HG02642 (cell line): ENCODE measurements at regions not wholly inside any gene's neighbourhood (a gene's known extent, or its start where the extent isn't known, plus 50 kb on each side); places are given as distances from the start of the nearest gene placed in this dataset.
A peak's percentile ranks its signal among the peaks of the same experiment; 100 is the strongest.

Experiments used
- ATAC-seq: cut with Tn5 transposase; IDR thresholded peaks from one replicate; pipeline ENCODE4 v1.9.1; 2021; ENCODE audit warnings: mild to moderate bottlenecking; ENCODE audit not compliant: unreplicated experiment, poor library complexity

DNA sequence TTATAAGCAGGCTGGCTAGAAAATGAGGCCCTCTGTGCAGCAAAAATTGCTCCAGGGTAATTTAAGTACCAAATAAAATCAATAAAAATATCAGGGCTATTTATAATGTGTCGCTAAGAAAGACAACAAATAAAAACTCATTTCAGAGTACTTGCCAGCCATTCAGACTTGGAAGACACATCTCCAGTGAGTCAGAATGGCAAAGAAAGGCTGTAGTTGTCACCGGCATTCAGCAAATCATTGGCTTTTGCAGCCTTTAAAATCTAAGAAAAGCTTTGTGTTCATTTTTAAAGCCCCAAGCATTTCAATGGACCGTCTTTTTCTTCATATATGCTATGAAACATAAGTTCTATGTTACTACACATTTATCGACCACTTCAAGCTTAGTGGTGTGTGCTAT, 141.1 kb upstream of the HNMT start:
- ATAC-seq, result no peak

DNA sequence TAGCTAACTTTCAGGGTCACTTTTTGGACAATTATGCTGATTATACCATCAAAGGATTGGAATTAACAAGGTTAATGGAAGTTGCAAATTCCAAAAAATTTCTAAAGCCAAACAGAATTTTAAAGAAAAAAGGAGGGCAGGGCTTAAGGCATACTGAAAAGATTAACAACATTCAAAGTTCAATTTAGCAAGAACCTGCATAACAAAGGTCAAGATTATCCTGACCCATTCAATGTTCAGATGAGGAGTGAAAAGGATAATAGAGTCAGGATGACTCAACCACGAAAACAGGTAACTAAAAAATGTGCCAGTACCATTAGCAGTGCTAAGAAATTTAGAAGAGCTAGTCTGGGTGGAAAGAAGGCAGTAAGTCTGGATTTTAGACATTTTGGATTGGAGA, 139.8 kb upstream of the HNMT start:
- no peak for ATAC-seq

DNA sequence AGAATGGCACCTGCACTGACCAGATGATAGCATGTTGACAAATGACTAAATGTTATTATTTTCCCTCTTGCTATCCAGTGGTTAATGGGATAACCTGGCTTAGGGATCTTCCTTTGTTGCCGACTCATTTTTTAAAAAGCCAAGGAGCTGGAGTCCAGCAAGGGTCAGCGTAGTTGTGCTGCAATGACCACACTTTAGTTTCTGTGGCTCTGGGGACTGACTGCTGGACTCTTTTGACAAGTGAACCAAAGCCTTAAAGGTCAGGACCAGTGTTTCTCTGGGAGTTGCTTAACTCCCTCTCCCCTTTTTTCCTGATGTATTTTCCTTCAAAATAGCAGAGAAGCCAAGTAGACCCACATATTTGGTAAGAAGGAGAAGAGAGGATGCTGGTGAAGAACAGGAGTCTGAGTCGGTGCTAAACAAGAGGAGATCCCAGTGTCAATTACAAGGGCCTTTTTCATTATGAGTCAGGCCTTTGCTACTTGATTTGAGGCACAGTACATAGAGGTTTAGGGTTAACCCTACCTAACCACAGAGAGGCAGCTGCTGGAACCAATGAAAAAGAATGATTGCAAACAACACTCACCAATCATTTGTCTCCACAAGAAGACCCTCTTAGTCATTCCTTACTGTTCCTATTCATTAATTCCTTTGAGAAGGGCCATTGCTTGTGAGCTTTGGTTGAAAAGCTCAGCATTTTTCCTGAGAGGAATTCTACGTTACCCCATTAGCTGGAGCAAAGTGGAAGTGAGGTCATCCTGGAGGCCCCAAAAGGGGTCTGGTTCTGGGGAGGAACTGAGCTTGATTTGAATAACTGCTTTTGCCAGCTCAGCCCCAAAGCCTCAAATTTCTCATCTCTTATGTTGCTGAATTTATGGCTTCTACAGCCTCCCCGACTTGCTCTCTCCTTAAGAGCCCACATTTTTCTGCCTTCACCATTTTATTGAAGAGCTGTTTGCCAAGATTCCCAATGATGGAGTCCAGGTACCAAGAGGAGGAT, 137.6 kb upstream of the HNMT start:
- peak; percentile 88 for ATAC-seq

DNA sequence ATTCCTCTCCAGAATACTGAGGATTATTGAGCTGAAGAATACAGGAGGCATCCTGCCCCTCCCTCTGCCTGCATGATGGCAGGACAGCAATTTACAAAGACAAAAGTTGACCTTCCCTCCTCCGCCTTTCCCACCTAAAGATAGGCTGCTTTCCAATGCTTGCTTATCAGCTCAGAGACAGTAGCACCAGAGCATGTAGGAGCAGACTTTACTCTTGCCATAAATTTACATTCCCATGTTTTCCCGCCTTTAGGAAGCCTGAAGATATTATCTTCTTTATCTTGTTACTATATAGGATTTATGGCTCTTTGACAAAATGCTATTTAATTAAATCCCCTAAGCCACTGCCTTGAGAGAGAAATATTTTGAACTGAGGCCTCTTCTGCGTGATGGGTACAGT, 135.6 kb upstream of the HNMT start:
- no peak for ATAC-seq

DNA sequence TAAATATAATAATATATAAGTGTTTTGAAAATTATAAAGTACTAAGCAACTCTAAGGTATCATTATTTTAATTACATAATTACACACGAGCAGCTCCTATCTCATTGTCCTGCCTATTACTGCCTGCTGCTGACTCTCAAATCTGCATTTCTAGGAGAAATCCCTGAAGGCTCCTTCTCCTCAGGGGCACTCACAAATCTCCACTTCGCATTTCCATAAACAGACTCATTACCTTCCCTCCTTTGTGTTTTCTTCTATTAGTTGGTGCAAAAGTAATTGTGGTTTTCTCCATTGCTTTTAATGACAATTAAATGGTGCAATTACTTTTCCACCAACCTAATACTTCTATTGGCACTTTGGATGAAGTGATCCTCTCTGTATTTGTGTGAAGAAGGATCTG, 135.0 kb upstream of the HNMT start:
- no peak for ATAC-seq

DNA sequence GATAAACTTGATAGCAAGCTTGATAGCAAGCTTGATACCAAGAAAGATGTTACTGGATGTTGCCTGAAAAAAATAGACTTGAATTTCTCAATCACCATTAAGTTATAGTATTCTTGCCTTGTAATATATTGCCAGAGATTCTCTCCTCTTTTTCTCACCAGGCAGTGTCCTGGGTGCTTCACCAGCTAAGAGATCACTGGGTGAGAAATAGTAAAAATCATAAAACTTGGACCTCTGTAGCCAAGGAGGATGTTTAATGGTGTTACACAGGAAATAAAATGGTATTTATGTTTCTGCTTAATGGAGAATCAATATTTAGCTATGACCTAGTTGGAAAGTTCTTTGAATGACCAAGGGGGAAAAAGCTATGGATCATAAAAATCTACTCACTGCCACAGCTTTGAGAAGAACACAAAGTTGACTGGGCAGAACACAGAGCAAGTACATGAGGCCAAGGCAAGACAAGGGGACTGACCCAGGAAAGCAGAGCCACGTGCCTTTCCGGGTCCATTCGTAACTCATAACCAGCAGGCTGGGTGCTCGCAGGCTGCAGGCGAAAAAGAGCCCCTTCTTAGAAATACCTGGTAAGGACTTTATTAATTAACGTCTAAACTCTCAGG, 129.4 kb upstream of the HNMT start:
- ATAC-seq, result no peak

DNA sequence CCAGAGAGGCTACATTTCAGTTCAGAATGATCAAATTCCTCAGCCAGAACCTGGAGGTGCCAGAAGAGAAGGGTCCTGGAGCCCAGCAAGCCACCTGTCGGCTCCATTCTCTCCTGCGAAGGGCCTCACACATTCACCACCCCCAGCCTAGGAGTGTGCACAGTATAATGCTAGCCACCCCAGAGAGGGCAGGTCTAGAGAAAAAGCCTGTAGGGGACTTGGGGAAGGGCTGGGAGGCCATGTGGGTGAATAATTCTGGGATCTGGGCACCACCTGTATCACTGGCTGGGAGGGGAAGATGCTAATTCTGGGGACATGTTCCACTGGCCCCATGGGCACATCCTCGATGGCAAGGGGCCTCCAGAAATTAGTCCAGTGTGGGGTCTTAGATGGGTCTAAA, 127.6 kb upstream of the HNMT start:
- ATAC-seq, result no peak

DNA sequence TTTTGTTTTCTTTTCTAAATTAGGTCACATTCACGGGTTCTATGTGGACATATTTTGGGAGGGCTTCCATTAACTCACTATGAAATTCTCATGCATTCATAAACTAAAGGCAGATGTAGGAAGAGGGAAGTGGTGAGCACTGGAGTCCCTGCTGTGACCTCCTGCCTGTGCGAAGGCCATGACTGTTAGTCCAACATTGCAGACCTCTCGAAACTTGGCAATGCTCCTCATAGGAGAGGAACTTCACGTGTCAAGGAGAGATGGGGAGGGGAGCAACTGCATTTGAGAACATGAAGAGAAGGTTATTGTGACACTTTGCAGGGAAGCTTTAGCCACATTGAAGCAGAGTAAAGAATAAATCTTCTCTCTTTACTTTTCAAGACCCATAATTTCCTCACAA, 126.4 kb upstream of the HNMT start:
- no peak for ATAC-seq

DNA sequence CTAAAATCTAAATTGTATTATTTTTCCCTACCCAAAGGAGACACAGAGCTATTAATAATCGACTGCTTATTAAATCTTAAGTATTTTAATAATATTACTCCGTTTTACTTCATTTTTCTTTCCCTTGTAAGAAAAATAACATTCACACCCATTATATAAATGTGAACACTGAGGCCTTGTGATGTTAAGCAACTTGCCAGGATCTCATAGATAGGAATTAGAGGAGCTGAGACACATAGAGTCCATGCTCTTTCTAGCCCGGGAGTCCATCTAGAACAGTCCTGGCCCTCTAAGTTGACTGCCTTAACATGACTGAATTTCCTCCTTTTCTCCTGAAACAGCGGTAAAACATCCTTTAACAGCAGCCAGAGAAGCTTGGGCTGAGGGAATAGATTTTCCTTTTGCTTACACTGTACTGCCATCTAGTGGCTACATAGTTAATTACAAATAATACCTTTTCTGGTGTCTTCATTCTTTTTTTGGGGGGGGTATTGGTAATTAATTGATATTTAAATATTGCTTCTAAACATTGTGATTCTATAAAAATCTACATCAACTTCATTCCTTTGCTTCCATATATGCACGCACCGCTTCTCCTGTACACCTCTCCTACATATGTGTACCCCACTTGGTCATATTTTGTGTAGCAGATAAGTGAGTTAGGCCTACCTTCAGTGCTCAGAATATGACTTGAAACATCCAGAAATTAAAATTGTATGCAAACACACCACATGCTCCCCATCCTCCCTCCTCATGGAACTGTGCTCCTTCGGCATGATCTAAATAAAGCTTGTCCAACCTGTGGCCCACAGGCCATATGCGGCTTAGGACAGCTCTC, 125.8 kb upstream of the HNMT start:
- peak; percentile 64 for ATAC-seq

DNA sequence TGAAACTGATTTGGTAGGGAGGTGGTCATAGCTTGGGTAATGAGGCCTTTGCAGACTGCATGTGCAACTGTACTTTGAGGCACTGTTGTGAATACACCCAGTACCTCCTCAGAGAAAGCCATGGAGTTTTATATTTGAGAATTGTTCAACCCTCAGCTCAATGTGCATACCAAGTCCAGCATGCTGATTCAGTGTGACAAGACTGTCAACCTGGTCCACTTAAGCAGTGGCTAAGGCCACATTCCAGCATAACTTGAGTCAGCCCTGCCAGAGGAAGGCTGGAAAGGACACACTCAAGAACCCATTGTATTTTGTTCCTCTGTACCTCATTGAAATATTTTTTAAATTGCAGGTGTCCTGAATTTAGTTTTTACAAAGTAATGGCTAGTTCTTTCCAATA, 121.8 kb upstream of the HNMT start:
- no peak for ATAC-seq

DNA sequence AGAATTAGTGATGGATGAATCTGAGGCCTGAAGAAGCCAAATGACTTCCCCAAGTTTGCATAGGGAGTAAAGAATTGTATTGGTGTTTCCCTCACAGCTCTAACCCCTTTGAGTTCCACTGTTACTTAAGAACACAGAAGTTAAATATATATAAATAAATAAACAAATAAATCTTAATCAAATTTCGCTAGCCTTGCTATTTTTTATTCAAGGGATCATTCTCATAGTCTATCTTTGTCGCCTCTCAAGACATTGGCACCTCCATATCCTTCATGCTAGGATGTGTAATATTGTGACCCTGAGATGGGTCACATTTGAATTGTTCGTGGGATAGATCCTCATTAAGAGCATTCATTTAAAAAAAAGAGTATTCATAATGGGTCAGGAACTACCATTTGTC, 121.3 kb upstream of the HNMT start:
- no peak for ATAC-seq

DNA sequence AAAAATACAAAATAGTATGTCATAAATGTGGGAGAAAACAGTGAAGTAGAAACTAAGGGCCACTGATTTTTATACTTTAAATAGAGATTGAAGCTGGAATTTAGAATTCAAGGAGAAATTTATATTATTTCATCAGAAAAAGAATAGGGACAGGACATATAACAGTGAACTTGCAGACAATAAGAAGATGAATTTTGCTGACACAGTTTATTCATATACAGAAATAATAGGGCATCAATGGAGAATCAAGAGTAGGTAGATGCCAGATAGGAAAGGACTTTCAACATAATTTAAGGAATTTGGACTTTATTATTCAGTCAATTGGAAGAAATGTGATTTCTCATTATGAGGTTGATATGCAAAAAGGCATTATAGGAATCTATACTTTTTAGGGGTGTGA, 118.9 kb upstream of the HNMT start:
- ATAC-seq, result no peak

DNA sequence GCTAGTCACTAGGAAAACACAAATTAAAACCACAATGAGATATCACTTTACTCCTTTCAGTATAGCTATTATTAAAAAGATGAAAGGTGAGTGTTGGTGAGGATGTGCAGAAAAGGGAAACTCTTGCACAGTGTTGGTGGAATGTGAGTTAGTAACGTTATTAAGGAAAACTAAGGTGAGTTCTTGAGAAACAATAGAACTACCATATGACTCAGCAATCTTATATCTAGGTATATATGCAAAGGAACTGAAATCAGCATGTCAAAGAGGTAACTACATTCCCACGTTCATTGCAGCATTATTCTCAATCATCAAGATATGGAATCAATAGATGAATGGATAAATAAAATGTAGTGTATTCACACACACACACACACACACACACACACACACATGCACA, 117.3 kb upstream of the HNMT start:
- no peak for ATAC-seq

DNA sequence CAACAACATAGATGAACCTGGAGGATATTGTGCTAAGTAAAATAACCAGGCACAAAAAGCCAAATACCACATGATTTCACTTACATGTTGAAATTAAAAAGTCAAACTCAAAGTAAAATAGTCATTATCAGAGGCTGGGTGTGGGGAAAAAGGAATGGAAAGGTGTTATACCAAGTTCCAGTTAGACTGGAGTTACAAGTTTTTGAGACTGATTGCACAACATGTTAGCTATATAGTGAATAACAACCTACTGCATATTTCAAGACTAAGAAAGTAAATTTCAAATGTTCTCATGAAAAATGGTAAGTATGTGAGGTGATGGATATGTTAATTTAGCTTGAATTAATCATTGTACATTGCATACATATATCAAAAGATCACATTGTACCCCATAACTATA, 116.8 kb upstream of the HNMT start:
- no peak for ATAC-seq

DNA sequence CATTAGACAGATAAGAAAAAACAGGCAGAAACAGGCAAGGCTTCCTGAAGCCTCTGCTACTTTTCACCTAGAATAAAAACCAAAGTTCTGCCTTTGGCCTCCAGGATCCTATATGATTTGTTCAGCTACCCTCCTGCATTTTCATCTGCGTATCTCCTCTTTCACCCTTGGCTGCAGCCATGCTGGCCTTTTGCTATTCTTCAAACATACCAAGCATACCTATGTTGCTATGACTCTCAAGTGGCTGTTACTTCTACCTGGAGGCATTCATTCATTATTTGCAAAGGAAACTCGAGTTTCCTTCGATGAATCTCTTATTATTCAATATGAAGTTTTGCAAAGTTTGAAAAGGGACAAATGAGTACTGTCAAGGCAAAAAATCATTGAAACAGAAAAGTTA, 106.4 kb upstream of the HNMT start:
- ATAC-seq, result no peak

DNA sequence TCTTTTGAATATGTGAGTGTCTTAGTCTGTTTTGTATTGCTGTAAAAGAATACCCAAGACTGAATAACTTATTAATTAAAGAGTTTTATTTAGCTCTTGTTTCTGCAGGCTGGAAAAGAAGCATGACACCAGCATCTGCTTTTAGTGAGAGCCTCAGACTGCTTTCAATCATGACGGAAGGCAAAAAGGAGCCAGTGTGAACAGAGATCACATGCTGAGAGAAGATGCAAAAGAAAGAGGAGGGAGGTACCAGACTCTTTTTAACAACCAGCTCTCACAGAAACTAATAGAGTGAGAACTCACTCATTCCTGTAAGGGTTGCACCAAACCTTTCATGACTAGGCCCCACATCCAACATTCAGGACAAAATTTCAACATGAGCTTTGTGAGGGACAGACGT, 101.6 kb upstream of the HNMT start:
- no peak for ATAC-seq

DNA sequence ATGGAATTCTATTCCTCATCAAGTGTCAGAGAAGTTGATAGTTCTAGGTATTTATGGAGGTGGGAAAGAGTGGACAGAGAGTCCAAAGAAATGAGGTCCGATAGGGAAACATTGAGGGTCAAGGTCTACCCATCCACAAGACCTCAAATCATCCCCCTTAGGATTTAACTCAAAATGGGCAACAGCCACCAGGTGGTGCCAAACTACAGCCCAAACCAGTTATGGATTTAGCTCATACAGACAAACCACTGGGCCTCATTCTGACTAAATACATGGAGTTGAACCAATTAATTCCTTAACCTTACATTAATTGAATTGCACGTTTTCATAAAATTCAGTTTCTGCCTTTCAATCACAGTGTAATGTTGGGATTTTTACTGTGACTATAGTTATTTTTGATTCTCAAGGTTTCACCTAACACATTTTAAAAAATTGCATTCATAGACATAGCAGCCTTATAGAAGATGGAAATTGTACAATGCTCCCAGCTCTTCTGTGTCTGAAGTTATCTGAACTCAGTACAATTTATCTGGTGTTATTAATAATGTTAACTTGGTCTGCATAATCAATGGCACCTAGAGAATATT, 98.2 kb upstream of the HNMT start:
- ATAC-seq, result peak; percentile 69

DNA sequence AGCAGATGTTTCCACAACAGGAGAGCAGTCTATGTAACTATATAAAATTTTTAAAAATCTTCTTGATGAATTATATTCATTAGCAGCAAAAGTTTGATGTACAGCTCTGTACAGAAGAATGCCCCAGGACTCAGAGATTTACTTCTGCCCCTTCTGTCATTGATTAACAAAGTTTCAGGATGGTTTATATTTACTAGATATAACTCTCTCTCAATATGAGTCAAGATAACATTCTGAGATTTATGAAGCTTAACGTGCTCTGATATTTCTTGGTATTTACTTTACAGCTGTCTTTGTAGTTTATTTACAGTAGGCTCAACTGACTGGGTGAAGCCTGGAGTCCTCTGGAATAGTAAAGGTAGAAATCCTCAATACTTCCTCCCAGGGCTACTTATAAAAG, 93.6 kb upstream of the HNMT start:
- no peak for ATAC-seq

DNA sequence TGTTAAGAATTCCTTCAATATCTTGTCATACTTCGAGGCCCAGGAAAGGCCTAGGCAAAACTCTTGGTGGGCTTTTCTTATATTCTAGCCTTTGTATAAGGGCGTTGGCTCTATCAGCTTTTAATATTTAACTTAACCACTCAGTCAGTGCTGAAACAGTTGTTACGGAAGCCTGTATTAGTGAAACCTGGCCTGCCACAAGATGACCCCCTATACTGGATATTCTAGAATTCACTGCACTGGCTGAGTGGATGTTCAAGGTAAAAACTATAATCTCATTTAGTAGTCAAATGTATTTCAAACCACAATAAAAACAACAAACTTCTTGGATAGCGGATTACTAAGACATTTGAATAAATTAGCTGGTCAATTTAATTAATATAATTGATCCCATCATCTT, 91.7 kb upstream of the HNMT start:
- peak; percentile 47 for ATAC-seq

DNA sequence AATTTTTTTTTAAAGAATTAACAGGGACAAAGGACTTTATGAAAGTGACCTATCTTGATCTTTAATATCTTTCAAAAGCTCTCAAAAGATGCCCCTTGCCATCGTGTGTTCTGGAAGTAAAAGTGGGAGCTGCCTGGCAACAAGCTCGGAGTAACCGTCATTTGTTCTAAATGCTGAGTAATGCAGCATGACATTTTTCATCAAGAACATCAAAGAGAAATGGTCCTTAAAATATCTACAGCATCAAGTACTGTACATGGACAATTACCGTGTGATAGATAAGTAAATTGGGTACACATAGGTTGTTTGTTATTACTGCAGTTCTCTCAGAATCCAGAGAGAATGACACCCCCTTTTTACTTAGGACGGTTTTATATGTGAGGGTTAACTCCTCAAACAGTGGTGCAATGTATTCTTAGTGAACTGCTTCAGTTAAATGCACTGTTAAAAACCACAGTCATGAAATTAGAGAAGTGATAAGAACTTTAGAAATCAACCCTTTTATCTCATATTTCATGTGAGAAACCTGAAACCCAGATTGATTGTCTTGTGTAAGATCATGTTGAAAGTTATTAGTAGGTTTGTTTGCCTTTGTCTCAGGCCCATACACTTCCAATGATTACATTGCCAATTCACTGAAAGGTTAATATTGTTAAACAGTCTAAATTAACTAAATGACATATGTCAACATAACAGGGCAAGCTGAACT, 90.6 kb upstream of the HNMT start:
- ATAC-seq, result no peak
